RWPE2 (cell line): ENCODE measurements at regions not wholly inside any gene's neighbourhood (a gene's known extent, or its start where the extent isn't known, plus 50 kb on each side); places are given as distances from the start of the nearest gene placed in this dataset.

Experiments
- ATAC-seq: fragments of 200-7000 bp; cut with Tn5 transposase; 3 replicates; pipeline ENCODE4 v1.9.1; 2021; ENCODE audit warnings: low read depth
- DNase-seq: peaks from one replicate; pipeline ENCODE4 v3.0.0-alpha.2; 2020; ENCODE audit warnings: low spot score
- H3K27ac ChIP-seq: fragments of 450-650 bp; 2 replicates; pipeline ENCODE4 v1.5.1; 2017; ENCODE audit warnings: mild to moderate bottlenecking; ENCODE audit not compliant: poor library complexity, severe bottlenecking
- H3K27me3 ChIP-seq: fragments of 250-450 bp; sonication (Bioruptor Pico); 2 replicates; pipeline ENCODE4 v1.5.1; 2021; ENCODE audit warnings: mild to moderate bottlenecking, moderate library complexity; ENCODE audit not compliant: insufficient read depth, poor library complexity, severe bottlenecking
- H3K36me3 ChIP-seq: fragments of 250-450 bp; sonication (Bioruptor Pico); 2 replicates; pipeline ENCODE4 v1.5.1; 2020; ENCODE audit warnings: low read depth, mild to moderate bottlenecking, moderate library complexity
- H3K4me1 ChIP-seq: fragments of 250-450 bp; sonication (Bioruptor Pico); 2 replicates; pipeline ENCODE4 v1.5.1; 2021; ENCODE audit warnings: mild to moderate bottlenecking, moderate library complexity; ENCODE audit not compliant: insufficient read depth, poor library complexity, severe bottlenecking
- H3K4me3 ChIP-seq: fragments of 250-450 bp; sonication (Bioruptor Pico); 2 replicates; pipeline ENCODE4 v1.5.1; 2021; ENCODE audit warnings: mild to moderate bottlenecking, moderate library complexity; ENCODE audit not compliant: severe bottlenecking
- H3K9me3 ChIP-seq: fragments of 250-450 bp; sonication (Bioruptor Pico); 2 replicates; pipeline ENCODE4 v1.5.1; 2021; ENCODE audit warnings: mild to moderate bottlenecking, moderate library complexity; ENCODE audit not compliant: severe bottlenecking
- TF ChIP-seq, protein P1 (sequence below): fragments of 450-650 bp; IDR thresholded peaks from one replicate; pipeline ENCODE4 v1.5.1; 2017; ENCODE audit warnings: mild to moderate bottlenecking, moderate library complexity; ENCODE audit not compliant: poor library complexity, severe bottlenecking

DNA sequence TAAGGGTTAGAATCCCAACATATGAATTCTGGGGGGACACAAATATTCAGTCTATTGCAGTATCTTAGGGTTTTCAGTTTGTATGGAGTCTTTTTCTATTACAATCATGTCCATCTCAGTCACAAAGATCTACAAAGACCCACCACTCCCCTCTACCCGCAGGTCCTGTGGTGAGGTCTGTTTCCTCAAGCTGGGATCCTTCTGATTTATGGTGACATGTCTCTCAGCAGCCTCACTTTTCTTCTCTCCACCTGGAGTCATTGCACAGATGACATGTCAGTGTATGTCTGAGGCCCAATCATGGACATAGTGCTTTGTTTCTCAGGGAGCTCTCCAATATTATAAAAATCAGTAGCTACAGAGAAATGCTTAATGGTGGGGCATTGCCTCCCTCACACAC, 113.4 kb upstream of the RAB27B start:
- peaks cover 12% of the 10 kb centered on the region for H3K4me1 ChIP-seq

DNA sequence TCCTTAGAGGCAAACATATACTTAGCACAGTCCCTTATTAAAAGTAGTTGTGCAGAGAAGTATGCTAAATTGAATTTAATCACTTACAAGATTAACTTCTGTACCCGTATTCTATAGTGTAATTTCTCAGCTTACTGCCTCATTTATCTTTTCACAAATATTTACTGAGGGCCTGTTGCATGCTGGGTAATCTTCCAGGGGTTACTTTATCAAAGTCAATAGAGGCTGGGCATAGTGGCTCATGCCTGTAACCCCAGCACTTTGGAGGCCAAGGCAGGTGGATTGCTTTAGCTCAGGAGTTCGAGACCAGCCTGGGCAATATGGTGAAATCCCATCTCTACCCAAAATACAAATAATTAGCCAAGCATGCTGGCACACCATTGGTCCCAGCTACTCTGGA, 111.7 kb upstream of the RAB27B start:
- ATAC-seq: no peak
- peaks cover 12% of the 10 kb centered on the region for H3K4me1 ChIP-seq
- H3K27ac ChIP-seq: no peak overlapping the region
- TF ChIP-seq, protein P1, sequence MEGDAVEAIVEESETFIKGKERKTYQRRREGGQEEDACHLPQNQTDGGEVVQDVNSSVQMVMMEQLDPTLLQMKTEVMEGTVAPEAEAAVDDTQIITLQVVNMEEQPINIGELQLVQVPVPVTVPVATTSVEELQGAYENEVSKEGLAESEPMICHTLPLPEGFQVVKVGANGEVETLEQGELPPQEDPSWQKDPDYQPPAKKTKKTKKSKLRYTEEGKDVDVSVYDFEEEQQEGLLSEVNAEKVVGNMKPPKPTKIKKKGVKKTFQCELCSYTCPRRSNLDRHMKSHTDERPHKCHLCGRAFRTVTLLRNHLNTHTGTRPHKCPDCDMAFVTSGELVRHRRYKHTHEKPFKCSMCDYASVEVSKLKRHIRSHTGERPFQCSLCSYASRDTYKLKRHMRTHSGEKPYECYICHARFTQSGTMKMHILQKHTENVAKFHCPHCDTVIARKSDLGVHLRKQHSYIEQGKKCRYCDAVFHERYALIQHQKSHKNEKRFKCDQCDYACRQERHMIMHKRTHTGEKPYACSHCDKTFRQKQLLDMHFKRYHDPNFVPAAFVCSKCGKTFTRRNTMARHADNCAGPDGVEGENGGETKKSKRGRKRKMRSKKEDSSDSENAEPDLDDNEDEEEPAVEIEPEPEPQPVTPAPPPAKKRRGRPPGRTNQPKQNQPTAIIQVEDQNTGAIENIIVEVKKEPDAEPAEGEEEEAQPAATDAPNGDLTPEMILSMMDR: no peak
- H3K9me3 ChIP-seq: no peaks in the 10 kb centered on the region
- H3K4me3 ChIP-seq: no peak overlapping the region
- H3K36me3 ChIP-seq: no peaks in the 10 kb centered on the region
- H3K27me3 ChIP-seq: no peaks in the 10 kb centered on the region
- no peak for DNase-seq

More for the DNA sequence above, 113.4 kb upstream of the RAB27B start:
- DNase-seq (no peak), ATAC-seq (no peak)
- Histone ChIP-seq H3K27ac (no peak overlapping the region), H3K27me3 (no peaks in the 10 kb centered on the region), H3K4me3 (no peak overlapping the region), H3K36me3 (no peaks in the 10 kb centered on the region), H3K9me3 (no peaks in the 10 kb centered on the region)
- TF ChIP-seq, protein P1: no peak

DNA sequence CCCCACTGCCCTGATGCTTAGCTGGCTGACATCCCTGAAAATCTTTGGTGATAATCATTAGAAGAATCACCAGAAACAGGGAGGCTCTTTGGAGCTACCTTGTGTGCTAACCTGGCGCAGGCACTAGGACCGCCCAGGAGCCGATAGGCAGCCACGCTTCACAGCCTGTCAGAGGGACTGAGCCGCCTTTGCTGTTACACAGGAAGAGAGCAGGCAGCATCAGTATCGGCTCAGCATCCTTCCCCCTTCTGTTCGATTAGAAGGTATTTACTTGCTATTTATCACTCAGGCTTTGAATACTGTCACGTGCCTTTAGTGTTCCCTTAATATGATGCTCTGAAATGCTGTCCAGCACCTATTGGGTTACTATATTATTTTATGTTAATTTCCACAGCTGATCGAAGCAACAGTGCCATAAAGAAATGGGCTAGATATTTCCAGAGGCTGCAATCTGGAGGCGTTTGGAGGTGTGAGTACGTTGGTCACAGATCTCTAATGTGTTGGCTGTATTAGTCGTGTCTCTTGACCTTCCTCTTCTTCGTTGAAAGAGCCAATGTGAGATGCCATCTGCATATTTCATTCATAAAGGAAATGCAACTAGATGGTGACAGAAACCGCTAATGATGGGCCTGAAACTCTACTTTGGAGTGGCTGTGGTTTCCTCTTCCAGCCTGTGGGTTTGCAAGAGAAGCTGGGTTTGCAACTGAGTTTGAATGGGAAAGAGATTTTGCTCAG, 110.4 kb upstream of the RAB27B start:
- H3K36me3 ChIP-seq: no peaks in the 10 kb centered on the region
- H3K4me3 ChIP-seq: no peak overlapping the region
- TF ChIP-seq, protein P1: no peak
- no peaks in the 10 kb centered on the region for H3K27me3 ChIP-seq
- ATAC-seq (peak; percentile 60; the same call in 2 of the 3 replicates), DNase-seq (no peak)
- no peaks in the 10 kb centered on the region for H3K9me3 ChIP-seq
- H3K27ac ChIP-seq: no peak overlapping the region
- H3K4me1 ChIP-seq: peaks cover under 1% of the 10 kb centered on the region

DNA sequence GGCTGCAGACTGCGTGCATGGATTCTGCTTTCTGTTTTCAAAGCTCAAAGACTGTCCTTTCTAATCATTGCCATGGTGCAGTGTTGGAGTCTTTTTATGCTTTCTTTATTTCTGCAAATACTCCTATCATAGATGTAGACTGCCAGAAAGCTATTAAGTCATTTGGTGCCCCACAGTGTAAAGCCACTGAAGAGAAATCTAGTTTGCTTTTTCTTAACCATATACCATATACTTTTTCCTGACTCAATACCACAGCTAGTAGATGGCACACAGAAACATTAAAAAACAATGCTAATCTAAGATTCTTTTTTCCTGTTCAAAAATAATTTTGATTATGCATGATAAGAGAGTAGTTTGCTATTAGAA, 109.9 kb upstream of the RAB27B start:
- Histone ChIP-seq H3K27me3 (no peaks in the 10 kb centered on the region), H3K27ac (no peak overlapping the region), H3K4me3 (no peak overlapping the region), H3K9me3 (no peaks in the 10 kb centered on the region), H3K36me3 (no peaks in the 10 kb centered on the region), H3K4me1 (no peaks in the 10 kb centered on the region)
- ATAC-seq (no peak), DNase-seq (no peak)
- TF ChIP-seq, protein P1: no peak

DNA sequence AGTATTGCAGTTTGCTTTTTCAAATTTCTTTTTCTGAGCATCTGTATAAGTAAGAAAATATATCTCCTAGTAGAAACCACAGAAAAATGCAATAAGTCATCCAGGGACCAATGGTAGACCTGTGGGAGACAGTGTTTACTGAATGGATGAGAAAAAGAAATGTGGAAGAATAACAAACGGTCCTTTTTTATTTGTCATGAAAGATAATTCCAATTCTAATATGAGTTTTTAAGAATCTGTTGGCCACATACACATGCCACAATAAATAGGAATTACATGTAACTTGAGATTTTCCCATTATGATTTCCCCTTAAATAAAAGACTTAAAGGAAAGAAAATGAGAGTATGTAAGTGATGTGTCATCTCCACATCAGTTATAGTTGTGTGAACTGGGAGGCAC, 107.7 kb upstream of the RAB27B start:
- Histone ChIP-seq H3K36me3 (no peaks in the 10 kb centered on the region), H3K27me3 (no peaks in the 10 kb centered on the region), H3K27ac (no peak overlapping the region), H3K4me1 (no peaks in the 10 kb centered on the region), H3K9me3 (no peaks in the 10 kb centered on the region), H3K4me3 (no peak overlapping the region)
- DNase-seq: no peak
- ATAC-seq: no peak
- TF ChIP-seq, protein P1: no peak
